Retinal pigment epithelial cell (primary cell): ENCODE measurements at regions not wholly inside any gene's neighbourhood (a gene's known extent, or its start where the extent isn't known, plus 50 kb on each side); places are given as distances from the start of the nearest gene placed in this dataset.

Source experiments
- DNase-seq: peaks from one replicate; pipeline ENCODE4 v3.0.0-alpha.2; 2010; ENCODE audit warnings: low read depth
- H3K4me3 ChIP-seq: 2 replicates; pipeline ENCODE4 v1.5.1; 2011; ENCODE audit warnings: mild to moderate bottlenecking, low read length, control low read depth, moderate library complexity
- CTCF ChIP-seq: conservative IDR thresholded peaks from 2 replicates; pipeline ENCODE4 v1.5.1; 2011; ENCODE audit warnings: low read depth, low read length, control low read depth, inconsistent platforms

GRCh38 chr14:44309331-44309730 lies 197.8 kb downstream of the FSCB start:
- no peak for DNase-seq
- no peak for TF ChIP-seq CTCF
- H3K4me3 ChIP-seq = no peak overlapping the region

GRCh38 chr14:44300916-44301315 lies 206.2 kb downstream of the FSCB start:
- no peak for DNase-seq
- no peak for TF ChIP-seq CTCF
- H3K4me3 ChIP-seq = no peak overlapping the region

- no peak overlapping the region for H3K4me3 ChIP-seq
- no peak for DNase-seq
- no peak for TF ChIP-seq CTCF
These were observed 209.6 kb downstream of the FSCB start for GRCh38 chr14:44297437-44297836.

GRCh38 chr14:44291366-44291915 lies 215.6 kb downstream of the FSCB start:
- no peak overlapping the region for H3K4me3 ChIP-seq
- no peak for TF ChIP-seq CTCF
- no peak for DNase-seq

- no peak overlapping the region for H3K4me3 ChIP-seq
- no peak for DNase-seq
- no peak for TF ChIP-seq CTCF
These were observed 219.2 kb downstream of the FSCB start for GRCh38 chr14:44287858-44288257.

GRCh38 chr14:44286201-44286600 lies 220.9 kb downstream of the FSCB start:
- H3K4me3 ChIP-seq = no peak overlapping the region
- TF ChIP-seq CTCF = no peak
- DNase-seq = no peak

- H3K4me3 ChIP-seq = no peak overlapping the region
- TF ChIP-seq CTCF = no peak
- no peak for DNase-seq
These were observed 223.2 kb downstream of the FSCB start for GRCh38 chr14:44283836-44284235.
